ENCODE measurements at regions not wholly inside any gene's neighbourhood (a gene's known extent, or its start where the extent isn't known, plus 50 kb on each side); places are given as distances from the start of the nearest gene placed in this dataset.
"Not testable (repeated sequence)": the region's sequence is repeated elsewhere in the genome, so short reads cannot be mapped to it uniquely, and the experiment has no call there.

DNA sequence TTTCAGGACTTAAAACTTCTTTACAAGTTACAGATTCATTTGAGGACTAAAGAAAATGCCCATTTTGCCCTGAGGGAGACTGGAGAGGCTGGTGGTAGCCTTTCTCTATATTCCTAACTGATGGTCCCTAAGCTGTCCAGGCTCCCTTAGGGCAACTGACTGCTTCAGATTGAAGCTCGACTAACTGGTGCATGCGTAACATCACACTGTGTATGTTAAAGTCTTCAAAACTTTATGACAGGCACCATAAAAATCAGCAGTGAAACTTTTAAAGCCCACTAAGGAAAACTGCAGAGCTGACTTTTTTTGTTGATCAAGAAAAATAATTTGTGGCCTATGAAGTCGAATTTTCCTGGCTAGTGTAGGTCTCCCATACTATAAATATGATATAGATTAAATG lies 233.0 kb upstream of the RPS23 start:
- no peak for DNase-seq (ENCODE audit: low read depth, low spot score)

DNA sequence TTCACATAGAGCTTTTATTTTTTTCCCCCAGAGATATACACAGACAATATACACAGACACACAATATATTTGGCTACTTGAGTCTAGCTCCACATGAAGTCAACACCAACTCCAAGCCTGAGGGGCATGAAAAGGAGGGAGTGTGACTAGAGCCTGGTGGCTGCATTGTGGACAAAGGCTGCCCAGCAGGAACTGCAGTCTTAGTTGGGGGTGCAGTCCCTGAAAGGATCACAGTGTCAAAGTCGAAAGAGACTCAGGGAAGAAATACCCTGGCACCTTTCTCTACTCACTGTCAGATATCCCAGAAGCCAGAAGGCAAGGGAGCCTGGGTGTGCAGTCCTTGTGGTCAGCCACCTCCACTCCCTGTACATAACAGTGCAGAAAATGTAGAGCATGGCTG lies 231.6 kb upstream of the RPS23 start:
- DNase-seq (ENCODE audit: low read depth, low spot score) = no peak

DNA sequence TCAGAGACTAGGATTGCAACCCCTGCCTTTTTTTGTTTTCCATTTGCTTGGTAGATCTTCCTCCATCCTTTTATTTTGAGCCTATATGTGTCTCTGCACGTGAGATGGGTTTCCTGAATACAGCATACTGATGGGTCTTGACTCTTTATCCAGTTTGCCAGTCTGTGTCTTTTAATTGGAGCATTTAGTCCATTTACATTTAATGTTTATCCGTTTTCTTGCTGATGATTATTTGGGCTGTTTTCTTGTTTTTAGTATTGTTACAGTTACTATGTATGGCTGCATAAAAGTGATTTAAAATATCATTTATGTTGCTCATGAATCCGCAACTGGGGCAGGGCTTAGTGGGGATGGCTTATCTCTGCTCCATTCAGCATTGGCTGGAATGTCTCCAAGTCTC lies 228.2 kb upstream of the RPS23 start:
- not testable (repeated sequence) for DNase-seq (ENCODE audit: low read depth, low spot score)

DNA sequence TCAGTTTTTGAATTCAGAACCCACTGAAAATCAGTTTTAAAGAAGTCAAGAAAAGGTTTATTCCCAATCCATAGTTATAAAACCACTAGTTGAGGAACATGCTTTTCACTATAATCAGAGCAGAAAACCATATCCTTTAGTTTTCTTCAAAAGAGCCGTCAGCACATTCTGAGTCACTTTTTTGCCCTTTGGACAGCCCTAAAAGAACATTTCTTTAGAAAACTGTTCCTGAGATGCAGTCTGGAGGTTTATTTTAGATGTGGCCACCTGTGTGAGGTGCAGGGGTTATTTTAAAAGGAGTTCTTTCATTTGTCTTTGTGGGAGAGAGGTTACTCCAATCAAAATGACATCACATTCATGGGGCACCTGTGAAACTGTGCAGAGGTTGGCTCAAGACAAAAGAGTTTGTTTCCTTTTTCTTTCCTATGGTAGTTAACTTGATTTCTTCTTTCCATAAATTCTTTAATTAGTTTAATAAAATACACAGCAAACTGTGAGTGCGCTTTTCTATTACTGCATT lies 221.6 kb upstream of the RPS23 start:
- DNase-seq (ENCODE audit: low read depth, low spot score) = no peak

DNA sequence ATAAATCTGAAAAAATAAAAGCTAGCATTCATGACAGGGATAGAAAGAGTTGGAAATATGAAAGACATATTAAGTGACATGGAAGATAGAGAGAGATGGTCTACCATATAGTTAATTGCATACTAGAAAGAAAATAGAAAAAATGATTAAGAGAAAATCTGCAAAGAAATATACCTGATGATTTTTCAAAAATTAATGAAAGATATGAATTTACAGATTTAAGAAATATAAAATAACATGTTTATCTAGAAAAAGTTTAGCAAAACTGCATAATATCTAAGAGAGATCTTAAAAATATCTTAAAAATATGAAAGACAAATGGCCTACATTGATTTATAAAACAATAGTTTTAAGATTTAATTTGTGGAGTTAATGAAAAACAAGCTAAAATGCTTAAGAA lies 219.1 kb upstream of the RPS23 start:
- DNase-seq (ENCODE audit: low read depth, low spot score) = no peak

DNA sequence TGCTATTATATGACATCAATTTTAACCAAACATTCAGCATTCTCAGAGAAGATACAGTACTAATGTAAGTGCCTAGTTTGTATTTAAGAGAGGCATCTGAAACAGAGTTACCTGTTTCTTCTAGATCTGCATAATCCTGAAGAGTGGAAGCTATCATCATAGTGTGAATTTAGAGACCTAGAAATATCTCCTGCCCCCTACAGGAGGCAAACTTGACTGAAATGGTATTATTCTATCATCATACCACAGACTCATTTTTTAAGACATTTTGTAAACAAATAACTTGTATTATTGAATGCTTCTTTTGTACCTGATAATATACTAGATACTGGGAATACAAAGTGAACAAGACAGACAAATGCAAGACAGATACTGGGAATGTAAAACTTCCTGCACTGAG lies 216.8 kb upstream of the RPS23 start:
- DNase-seq (ENCODE audit: low read depth, low spot score) = no peak

DNA sequence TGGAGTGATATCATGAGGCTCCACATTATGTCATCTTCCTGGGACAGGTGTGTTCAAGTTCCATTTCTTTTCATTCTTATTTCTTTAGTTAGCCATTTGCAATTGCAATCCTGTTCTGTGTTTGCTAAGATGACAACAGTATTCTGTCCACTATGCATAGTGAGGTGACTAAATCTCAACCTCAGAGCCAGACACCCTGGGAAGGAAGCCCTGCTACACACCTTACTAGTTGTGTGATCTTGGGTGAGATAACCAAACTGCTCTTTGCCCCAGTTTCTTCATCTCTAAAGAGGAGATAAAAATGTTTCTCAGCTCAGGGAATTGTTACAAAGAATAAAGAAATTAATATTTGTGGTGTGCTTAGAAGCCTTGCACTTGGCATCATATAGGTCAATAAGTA lies 215.1 kb upstream of the RPS23 start:
- DNase-seq (ENCODE audit: low read depth, low spot score) = no peak

DNA sequence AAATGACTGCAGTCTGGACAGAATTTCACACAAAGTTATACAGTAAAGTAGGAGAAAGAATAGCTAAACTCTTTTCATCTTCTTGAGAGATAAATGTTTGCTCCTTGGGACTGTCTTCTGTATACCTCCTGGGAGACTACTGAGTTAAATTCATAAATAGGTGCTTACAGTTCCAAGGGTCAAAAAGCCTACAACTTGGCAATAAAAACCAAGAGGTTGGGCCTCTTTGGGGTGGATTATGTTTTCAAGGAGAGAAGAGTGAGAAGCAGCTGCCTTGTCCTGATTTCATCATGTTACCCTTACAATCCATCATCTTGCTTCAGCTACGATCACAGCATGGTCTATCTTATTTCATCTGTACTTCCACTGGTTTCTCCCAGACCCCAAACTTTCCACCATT lies 213.2 kb upstream of the RPS23 start:
- DNase-seq (ENCODE audit: low read depth, low spot score) = no peak

DNA sequence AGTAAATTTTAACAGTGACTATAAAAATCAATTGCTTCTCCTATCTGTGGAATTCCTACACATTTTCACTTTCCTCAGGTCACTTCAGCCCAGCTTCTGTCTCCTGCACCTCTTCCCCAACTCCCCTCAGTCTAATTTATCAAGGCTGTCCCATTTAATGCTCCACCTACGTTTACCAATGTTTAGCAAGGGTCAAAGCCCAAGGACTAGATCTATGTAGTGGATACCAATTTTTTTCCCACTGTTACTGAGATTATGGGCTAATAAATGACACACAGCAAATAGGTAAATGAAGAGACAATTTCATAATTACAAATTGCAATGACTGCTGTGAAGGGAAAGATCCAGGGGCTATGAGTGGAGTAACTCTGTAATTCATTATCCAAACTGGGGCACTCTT lies 211.5 kb upstream of the RPS23 start:
- DNase-seq (ENCODE audit: low read depth, low spot score) = no peak

DNA sequence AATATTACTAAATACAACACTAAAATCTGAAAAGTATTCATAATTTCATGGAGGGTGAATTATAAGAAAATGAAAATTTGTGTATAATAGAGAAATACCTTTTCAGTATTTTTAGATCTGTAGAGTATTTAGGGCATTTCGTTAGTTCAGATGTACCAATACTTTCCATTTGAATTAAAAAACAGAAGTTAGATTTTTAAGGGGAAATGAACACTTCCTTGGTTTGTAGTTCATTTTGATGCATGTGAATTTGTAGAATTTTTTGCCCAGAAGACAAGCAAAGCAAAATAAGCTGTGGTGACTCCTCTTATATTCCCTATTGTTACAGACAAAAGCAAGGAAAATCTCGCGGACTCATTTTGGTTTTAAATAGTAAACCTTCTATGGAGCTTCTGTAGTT lies 209.0 kb upstream of the RPS23 start:
- DNase-seq (ENCODE audit: low read depth, low spot score) = no peak

DNA sequence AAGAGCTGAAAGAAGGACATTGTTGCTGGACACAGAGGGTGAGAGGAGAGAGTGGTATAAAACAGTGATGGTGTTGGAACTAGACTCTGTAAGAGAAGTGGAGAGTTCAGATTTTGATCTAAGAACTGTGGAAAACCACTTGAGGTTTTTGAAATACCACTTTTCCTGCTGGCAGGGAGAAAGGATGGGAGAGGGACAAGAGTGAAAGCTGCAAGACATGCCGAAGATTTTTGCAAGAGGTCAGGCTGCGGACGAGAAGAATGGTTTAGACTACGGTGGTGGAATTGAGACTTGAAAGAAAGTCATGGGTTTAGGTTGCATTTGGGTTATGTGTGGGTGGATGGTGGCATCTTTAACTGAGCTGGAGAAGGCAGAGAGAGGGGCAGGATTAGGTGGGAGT lies 202.2 kb upstream of the RPS23 start:
- no peak for DNase-seq (ENCODE audit: low read depth, low spot score)

DNA sequence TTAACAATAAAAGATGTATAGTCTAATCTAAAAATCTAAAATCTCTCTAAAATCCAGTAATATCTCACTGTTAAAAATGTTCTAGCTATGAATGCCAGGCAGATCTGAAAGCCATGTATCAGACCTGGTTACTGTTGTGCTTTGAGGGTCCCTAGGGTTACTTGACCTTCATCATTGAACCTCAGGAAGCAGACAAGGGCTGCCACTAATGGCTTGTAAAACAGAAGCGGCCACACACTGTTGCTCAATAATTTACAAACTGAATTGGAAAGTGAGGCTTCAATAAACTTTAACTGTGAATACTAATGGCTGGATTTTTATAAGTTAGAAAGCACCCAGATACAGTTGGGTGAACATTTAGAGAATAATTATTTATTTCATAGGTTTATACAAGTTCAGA lies 198.0 kb upstream of the RPS23 start:
- no peak for DNase-seq (ENCODE audit: low read depth, low spot score)

DNA sequence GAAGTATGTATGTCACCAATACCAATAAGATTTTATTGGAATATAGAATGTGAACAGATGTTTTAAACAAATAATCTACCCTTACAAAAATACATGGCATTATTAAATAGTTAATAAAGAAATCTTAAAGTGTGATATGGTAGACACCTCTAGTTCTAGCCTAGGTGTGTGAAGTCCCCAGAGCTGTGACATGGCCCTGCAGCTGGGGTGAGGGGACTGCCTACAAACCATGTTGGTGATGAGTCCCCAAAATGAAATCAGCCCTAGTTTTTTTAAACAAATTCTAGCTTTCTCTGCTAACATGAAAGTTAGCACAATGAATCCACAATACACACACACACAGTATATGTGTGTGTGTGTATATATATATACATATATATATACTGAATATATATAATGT lies 195.1 kb upstream of the RPS23 start:
- DNase-seq (ENCODE audit: low read depth, low spot score) = no peak

DNA sequence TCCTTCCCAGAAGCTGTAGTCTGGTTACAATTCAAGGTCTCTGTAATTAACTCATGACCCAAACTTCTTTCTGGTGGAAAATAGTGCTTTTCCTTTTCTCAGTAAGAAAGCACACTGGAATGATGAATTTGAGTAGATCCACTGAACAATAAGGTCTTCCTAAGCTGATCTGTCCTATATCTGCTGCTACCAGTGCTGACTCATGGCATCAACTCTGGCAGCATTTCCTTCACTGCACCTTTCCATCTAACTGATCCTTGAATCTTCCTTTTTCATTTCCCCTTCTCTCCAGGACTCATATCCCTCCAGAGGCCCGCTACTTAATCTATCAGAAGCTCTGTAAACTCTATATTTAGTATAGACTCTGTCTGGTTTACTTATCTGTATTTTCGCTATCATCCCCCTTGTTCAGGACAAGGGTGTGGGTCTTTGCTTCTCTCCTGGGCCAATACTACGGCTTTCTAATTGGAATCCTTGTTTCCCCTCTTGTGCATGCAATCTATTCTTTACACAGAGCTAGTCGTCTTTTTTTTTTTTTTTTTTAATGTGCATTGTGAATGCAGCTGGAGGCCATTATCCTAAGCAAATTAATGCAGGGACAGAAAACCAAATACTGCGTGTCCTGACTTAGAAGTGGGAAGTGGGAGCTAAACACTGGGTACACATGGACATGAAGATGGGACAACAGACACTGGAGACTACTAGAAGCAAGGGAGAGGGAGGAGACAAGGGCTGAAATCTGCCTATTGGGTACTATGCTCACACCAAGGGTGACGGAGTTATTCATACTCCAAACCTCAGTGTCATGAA lies 192.2 kb upstream of the RPS23 start:
- DNase-seq (ENCODE audit: low read depth, low spot score) = no peak

DNA sequence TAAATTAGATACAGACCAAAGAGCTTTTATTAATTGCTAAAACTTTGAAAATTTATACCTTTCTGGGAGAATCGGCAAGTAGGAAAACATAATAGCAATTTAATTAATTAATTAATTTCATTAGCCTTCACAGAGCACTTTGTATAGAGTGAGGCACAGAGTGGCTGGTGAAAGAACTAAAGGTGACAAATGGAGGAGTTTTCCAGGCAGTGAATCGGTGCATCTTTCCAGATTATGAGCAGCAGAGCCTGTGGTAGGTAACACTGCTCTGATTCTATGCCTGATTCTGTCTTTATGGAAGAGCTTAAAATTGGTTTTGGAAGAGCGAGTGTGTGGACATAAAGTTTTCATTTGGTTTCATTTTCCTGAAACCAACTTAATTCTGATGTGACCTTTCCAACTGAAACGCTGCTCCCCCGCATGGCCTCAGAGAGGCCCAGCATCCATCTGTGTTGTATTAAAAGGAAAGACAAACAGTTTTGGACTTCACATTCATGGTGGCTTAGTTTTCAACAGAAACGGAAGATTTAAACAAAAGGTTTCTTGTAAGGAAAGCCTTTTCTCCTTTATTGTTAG lies 188.9 kb upstream of the RPS23 start:
- DNase-seq (ENCODE audit: low read depth, low spot score) = no peak

DNA sequence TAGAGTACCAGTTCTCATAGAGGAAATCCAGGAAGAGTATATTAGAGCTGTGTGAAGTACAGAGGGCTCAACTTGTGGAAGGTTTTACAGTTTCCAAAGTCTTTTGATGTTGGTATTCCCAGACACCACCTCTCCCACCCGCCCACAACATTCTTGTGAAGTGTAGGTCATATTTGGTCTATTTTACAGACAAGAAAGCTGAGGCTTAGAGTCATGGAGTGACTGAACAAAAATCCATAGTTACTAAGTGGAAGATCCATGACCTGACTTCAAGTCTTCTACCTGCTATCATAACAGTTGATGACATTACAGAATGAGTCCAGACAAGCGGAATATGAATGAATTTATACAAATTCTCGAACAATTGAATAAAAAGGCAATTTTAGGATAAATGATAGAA lies 187.1 kb upstream of the RPS23 start:
- no peak for DNase-seq (ENCODE audit: low read depth, low spot score)

DNA sequence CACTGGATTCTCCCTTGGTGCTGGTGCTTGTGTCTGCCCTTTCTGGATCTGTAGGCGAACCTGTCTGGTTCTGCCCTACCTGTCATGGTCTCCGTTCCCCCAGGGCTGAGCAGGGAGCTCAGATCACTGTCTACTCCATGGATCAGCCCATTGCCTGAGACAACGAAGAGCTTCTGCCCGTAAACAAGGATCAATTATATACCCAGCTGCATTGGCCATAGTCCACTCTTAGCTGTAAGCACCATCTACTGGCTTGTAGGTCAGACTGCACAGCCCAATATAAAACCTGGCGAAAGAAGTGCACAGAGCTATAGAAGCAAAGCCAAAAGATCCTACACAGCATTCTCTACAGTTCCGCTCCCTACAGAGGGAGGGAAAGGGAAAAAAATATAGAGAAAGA lies 181.5 kb upstream of the RPS23 start:
- DNase-seq (ENCODE audit: low read depth, low spot score) = no peak

DNA sequence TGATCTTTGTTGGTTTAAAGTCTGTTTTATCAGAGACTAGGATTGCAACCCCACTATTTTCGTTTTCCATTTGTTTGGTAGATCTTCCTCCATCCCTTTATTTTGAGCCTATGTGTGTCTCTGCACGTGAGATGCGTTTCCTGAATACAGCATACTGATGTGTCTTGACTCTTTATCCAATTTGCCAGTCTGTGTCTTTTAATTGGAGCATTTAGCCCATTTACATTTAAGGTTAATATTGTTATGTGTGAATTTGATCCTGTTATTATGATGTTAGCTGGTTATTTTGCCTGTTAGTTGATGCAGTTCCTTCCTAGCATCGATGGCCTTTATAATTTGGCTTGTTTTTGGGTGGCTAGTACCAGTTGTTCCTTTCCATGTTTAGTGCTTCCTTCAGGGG lies 177.2 kb upstream of the RPS23 start:
- DNase-seq (ENCODE audit: low read depth, low spot score) = not testable (repeated sequence)

DNA sequence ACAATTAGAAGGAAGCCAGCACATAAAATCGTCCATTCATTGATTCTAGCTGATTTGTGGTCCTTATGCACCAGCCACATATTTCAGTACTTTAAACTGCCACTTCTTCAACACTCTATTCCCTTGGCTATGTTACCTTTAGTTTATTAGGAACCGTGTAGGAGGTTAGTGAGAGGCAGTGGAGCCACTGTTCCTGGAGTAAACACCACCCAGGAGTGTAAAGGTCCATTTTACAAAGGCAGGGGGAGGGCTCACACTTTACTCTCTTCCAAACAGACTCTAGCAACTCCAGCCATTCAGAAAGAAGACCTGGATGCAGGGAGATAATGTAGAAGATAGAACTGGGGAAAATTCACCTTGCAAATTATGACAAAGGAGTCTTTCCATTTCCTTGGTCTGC lies 170.2 kb upstream of the RPS23 start:
- DNase-seq (ENCODE audit: low read depth, low spot score) = no peak

DNA sequence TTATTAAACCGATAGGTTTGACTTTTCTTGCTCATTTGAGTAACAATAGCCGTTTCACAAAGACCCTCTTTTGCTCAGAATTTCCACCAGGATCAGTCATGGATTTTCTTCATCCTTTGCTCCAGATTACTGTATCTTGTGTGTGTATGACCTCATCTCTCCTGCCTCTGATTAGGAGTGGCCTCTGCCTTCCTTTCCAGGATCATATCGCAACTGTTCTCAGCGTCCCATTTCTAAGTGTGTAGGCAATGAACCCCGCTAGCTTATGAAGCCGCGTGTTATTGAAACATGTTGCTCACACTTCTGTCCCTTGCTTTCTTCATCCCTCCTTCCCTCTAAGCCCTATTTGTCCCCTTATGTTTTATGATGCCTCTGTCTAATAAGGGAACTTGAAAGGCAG lies 169.8 kb upstream of the RPS23 start:
- no peak for DNase-seq (ENCODE audit: low read depth, low spot score)

DNA sequence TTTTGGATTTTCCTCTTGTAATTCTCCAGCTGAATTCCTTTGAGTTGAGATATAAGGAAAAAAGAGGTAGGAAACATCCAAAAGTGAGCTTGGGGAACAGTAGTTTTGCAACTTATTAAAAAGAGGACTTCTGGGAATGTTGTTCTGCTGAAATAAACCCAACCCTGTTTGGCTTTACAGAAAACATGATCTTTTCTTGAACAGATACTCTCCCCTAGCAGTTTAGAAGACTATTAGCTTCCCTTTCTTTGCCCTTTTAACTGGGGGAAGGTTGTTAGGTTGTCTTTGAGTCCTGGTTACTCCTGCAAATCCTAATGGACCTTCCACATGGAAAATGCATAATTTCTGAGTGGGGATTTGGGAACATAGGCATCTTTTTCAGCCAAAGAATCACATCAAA lies 168.7 kb upstream of the RPS23 start:
- DNase-seq (ENCODE audit: low read depth, low spot score) = no peak

DNA sequence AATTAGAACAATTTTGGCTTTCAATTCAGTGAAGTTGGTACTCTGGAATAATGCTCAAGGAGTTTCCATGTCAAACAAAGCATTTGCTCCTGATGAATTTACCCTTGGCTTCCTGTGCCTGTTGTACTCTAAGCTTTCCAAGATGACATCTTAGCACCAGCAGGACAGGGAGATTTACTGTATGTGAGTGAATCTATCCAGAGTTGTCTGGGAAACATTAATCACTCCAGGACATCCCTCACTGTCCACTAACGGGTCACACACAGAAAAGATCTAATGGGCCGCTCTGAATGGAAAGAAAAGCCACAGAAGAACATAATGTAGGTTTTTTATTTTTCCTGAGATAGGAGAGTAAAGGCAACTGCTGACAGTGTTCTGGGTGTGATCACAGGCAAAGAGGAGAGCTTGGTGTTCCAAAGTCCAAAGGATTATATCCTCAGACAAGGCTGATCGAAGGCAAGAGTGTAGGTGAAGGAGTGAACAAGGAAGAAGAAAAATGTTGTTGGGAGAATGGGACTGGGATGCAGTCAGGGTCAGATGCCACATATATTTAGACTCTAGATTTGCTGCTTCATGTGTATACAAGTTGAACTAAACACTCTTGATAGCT lies 167.7 kb upstream of the RPS23 start:
- DNase-seq (ENCODE audit: low read depth, low spot score) = no peak
